Stomach smooth muscle (tissue), 2 donors: ENCODE measurements at regions not wholly inside any gene's neighbourhood (a gene's known extent, or its start where the extent isn't known, plus 50 kb on each side); places are given as distances from the start of the nearest gene placed in this dataset.

Source experiments
- H3K27ac ChIP-seq: one replicate; pipeline ENCODE4 v1.7.0; 2013; ENCODE audit warnings: mild to moderate bottlenecking, low read length, inconsistent platforms
- H3K27me3 ChIP-seq, 2 donors: one replicate each; pipeline ENCODE4 v1.7.0; 2013; ENCODE audit warnings: low read length in 2 of 2; ENCODE audit not compliant: insufficient read depth in 2 of 2, control insufficient read depth in 1 of 2
- H3K36me3 ChIP-seq, 2 donors: one replicate each; pipeline ENCODE4 v1.7.0; 2013; ENCODE audit warnings: low read length in 2 of 2; ENCODE audit not compliant: control insufficient read depth in 2 of 2, insufficient read depth in 2 of 2
- H3K4me1 ChIP-seq: one replicate; pipeline ENCODE4 v1.7.0; 2013; ENCODE audit warnings: low read length; ENCODE audit not compliant: control insufficient read depth, insufficient read depth
- H3K4me3 ChIP-seq, 2 donors: one replicate each; pipeline ENCODE4 v1.7.0; 2013; ENCODE audit warnings: low read length in 2 of 2
- H3K9ac ChIP-seq, 2 donors: one replicate each; pipeline ENCODE4 v1.7.0; 2013; ENCODE audit warnings: low read length in 2 of 2, mild to moderate bottlenecking in 1 of 2
- H3K9me3 ChIP-seq, 2 donors: one replicate each; pipeline ENCODE4 v1.7.0; 2013; ENCODE audit warnings: low read length in 2 of 2; ENCODE audit not compliant: control insufficient read depth in 2 of 2
- donor health status: healthy.
- donor health status: Pancreatic carcinoma.

DNA sequence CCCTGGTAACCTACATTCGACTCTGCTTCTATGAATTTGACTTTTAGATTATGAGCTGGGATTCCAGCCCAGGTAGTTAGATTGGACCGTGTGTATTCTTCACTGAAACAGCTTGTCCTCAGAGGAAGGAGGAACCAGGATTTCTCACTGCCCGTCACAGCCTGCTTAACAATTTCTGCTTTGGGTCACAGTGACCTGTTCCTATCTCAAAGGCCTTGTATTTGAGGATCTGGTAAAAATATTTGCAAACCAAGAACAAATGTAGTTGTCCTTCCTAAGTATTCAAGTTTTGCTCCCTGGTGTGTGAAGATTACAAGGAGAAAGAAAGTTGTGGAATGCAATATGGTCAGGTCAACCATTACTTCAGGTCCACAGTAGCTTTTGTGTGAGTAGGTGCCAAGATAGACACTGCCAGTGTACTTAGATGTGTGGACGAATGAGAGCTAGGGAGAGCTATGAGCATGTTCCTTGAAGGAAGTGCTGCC is 55.1 kb downstream of the KIF4B start:
- no peak overlapping the region for H3K27ac ChIP-seq
- no peak overlapping the region for H3K4me3 ChIP-seq
- no peaks in the 10 kb centered on the region for H3K9me3 ChIP-seq
- H3K4me1 ChIP-seq: no peaks in the 10 kb centered on the region
- H3K9ac ChIP-seq: no peak overlapping the region
- H3K36me3 ChIP-seq: no peaks in the 10 kb centered on the region
- no peaks in the 10 kb centered on the region for H3K27me3 ChIP-seq

DNA sequence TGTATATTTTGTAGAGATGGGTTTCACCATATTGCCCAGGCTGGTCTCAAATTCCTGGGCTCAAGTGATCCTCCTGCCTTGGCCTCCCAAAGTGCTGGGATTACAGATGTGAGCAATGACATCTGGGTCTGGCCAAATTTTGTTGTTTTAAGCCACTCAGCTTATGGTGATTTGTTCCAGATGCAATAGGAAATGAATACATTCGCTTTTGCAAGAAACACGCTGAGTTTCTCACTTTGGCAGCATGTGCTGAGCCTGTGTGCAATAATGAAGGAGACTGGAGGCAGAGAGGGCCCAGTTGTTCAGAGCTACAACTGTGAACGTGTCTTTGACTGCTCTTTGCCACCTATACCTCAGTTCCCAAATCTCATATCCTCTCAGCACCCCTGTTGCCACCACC is 56.4 kb downstream of the KIF4B start:
- H3K9me3 ChIP-seq: no peaks in the 10 kb centered on the region
- H3K4me3 ChIP-seq: no peak overlapping the region
- no peak overlapping the region for H3K9ac ChIP-seq
- H3K36me3 ChIP-seq: no peaks in the 10 kb centered on the region
- H3K27me3 ChIP-seq: no peaks in the 10 kb centered on the region
- H3K4me1 ChIP-seq: no peaks in the 10 kb centered on the region
- H3K27ac ChIP-seq: no peak overlapping the region

GRCh38 chr5:155070781-155071180 is 57.2 kb downstream of the KIF4B start:
- Histone ChIP-seq H3K9ac (no peak overlapping the region), H3K36me3 (no peaks in the 10 kb centered on the region), H3K4me1 (no peaks in the 10 kb centered on the region), H3K4me3 (no peak overlapping the region), H3K27me3 (no peaks in the 10 kb centered on the region), H3K9me3 (no peaks in the 10 kb centered on the region), H3K27ac (no peak overlapping the region)

DNA sequence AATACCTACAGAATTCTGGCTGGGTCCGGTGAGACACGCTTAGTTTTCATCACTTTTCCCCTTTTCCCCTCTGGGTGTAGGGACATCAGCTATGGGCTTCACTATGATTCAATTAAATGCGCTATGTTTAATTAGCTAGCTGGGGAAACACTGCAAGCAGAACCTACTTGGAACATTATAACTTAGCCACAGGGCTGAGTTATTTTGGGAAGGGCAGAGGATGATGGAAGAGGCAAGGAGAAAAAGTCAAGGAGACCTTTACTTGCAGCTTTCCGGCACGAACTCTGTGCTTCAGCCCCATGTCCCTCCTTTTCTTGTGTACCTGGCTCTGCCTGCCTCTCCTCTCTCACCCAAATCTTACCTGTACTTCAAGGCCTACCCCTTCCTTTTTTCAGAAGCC is 62.8 kb downstream of the KIF4B start:
- Histone ChIP-seq H3K36me3 (no peaks in the 10 kb centered on the region), H3K9ac (no peak overlapping the region), H3K4me1 (no peaks in the 10 kb centered on the region), H3K27ac (no peak overlapping the region), H3K4me3 (no peak overlapping the region), H3K9me3 (no peaks in the 10 kb centered on the region), H3K27me3 (peaks cover 0 to 2% of the 10 kb centered on the region in 2 donors)

DNA sequence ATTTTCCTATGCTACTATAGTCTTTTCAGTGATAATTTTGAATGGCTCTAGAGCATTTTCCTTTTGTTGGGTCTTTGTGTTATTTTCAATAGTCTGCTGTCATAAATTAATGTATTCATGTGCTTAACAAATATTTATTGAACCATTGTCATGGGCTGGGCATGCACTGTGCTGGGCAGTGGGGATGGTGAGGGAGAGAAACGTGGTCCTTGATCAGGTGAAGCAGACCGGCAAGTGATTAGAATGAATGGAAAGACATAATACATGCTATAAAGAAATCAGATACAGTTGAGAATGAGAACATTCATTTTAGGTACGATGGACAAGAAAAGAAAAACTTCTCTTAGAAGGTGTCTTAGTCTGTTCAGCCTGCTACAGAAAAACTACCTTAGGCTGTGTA is 66.1 kb downstream of the KIF4B start:
- H3K4me3 ChIP-seq: no peak overlapping the region
- H3K9ac ChIP-seq: no peak overlapping the region
- no peak overlapping the region for H3K27ac ChIP-seq
- no peaks in the 10 kb centered on the region for H3K4me1 ChIP-seq
- peaks cover 0 to 2% of the 10 kb centered on the region in 2 donors for H3K27me3 ChIP-seq
- H3K36me3 ChIP-seq: no peaks in the 10 kb centered on the region
- H3K9me3 ChIP-seq: no peaks in the 10 kb centered on the region

DNA sequence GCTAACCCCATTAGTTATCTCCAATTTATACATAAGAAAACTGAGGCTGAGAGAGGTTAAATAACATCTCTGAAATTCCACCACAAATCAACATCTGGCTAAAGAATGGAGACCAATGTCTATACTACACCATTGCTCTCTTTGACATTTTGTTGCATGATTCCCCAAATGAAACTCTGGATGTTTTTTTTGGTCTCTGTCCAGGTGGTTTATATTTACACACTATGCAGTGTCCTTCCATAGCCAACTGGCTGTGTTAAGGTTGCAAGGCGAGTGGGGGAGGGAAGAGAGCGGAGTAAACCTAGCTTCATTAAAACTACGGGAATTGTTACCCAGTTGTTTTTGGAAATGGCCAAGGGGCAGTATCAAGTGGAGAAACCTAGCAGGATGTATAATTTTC is 67.2 kb downstream of the KIF4B start:
- Histone ChIP-seq H3K27ac (no peak overlapping the region), H3K4me1 (no peaks in the 10 kb centered on the region), H3K4me3 (no peak overlapping the region), H3K36me3 (no peaks in the 10 kb centered on the region), H3K9me3 (no peaks in the 10 kb centered on the region), H3K27me3 (peaks cover 0 to 2% of the 10 kb centered on the region in 2 donors), H3K9ac (no peak overlapping the region)

- Histone ChIP-seq H3K9ac (no peak overlapping the region), H3K4me1 (no peaks in the 10 kb centered on the region), H3K36me3 (no peaks in the 10 kb centered on the region), H3K27ac (no peak overlapping the region), H3K4me3 (no peak overlapping the region), H3K27me3 (peaks cover 0 to 2% of the 10 kb centered on the region in 2 donors), H3K9me3 (no peaks in the 10 kb centered on the region)
Observed at GRCh38 chr5:155081618-155082017, 68.1 kb downstream of the KIF4B start.

- Histone ChIP-seq H3K9ac (no peak overlapping the region), H3K4me1 (no peaks in the 10 kb centered on the region), H3K9me3 (no peaks in the 10 kb centered on the region), H3K27ac (no peak overlapping the region), H3K4me3 (no peak overlapping the region), H3K27me3 (peaks cover 0 to 2% of the 10 kb centered on the region in 2 donors), H3K36me3 (no peaks in the 10 kb centered on the region)
Observed at GRCh38 chr5:155082401-155082800, 68.8 kb downstream of the KIF4B start.

DNA sequence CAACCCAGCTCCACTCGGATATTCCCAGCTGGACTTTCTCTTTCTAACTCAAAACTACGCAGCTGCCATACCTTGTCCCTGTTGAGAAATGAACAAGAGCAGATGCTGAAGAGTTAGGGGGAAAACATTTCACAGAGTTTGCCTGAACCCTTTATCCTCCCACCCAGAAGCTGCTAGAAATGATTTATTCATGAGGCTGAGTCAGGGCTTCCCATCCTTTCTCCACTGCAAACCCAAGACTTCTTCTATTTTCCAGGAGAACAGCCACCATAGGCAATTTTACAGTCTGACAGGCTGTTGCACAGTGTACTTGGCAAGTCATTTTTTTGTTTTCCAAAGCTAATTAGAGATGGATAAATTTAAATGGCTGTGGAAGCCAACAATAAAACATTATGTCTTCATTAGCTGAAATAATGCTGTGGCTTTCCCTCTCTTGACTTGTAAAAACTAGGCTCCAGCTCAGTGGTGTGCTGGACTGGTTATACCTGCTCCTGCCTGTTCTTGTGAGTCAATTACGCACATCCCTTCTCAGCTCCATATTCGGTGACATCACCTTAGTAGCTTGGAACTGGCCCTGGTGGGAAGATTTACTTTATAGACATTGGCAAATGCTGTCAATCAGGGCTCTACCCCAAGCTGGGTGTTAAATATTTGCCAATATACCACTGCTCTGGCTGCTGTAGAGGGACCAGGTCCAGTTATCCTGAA is 71.9 kb downstream of the KIF4B start:
- Histone ChIP-seq H3K4me3 (no peak overlapping the region), H3K4me1 (no peaks in the 10 kb centered on the region), H3K27ac (no peak overlapping the region), H3K9ac (no peak overlapping the region), H3K36me3 (no peaks in the 10 kb centered on the region), H3K27me3 (no peaks in the 10 kb centered on the region), H3K9me3 (no peaks in the 10 kb centered on the region)

DNA sequence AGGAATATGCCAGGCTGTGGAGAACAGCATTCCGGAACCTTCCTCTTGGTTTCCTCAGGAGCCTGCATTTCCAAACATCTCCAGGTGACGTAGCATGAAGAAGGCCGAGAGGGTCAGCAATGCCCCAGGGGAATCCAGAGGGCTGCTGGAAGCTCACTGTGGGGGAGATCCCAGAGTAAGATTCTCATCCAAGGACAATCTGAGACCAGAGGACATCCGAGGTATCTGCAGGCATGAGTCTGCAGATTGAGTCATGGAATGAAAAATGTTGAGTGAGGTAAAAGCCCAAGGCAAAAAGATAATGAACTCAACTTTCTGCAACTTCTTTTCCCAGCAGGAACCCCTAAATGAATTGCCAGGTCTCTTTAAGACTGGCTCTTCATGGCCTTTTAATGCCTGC is 73.5 kb downstream of the KIF4B start:
- Histone ChIP-seq H3K9ac (no peak overlapping the region), H3K4me1 (no peaks in the 10 kb centered on the region), H3K27me3 (no peaks in the 10 kb centered on the region), H3K4me3 (no peak overlapping the region), H3K9me3 (no peaks in the 10 kb centered on the region), H3K27ac (no peak overlapping the region), H3K36me3 (no peaks in the 10 kb centered on the region)

DNA sequence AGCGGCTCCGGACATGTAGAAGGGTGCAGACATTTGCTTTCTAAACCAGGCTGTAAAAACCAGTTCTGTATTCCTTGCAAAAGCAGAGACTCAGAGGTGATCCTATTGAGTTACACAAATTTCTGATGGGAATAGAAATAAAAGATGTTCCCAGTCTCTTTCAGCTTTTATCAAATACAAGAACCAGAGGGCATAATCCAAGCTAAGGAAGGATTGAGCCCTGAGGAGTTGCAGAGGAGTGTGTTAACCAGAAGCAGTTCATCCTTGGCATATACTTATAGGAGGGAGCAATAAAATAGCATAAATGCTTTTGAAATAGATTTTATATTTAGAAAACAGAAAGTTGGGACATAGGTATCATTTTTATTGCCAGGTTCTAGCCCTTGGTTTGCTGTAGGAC is 75.3 kb downstream of the KIF4B start:
- H3K27me3 ChIP-seq: no peaks in the 10 kb centered on the region
- no peaks in the 10 kb centered on the region for H3K4me1 ChIP-seq
- H3K27ac ChIP-seq: no peak overlapping the region
- no peak overlapping the region for H3K4me3 ChIP-seq
- H3K9me3 ChIP-seq: no peaks in the 10 kb centered on the region
- H3K9ac ChIP-seq: no peak overlapping the region
- no peaks in the 10 kb centered on the region for H3K36me3 ChIP-seq
